SK-N-SH treated with all-trans-retinoic acid at 6 μM for 48 hours (cell line): ENCODE measurements at regions not wholly inside any gene's neighbourhood (a gene's known extent, or its start where the extent isn't known, plus 50 kb on each side); places are given as distances from the start of the nearest gene placed in this dataset.

Experiments
- ARNTL ChIP-seq: fragments of 450-650 bp; formaldehyde crosslinking; IDR thresholded peaks from 2 replicates; pipeline ENCODE4 v1.5.0; 2020; ENCODE audit warnings: low read depth, mild to moderate bottlenecking, moderate library complexity, borderline replicate concordance
- CREB5 ChIP-seq: fragments of 250-450 bp; sonication (Bioruptor Pico); IDR thresholded peaks from 2 replicates; pipeline ENCODE4 v1.5.1; 2020; ENCODE audit warnings: low read depth, mild to moderate bottlenecking, moderate library complexity
- CSDC2 ChIP-seq: fragments of 250-450 bp; sonication (Bioruptor Pico); IDR thresholded peaks from 2 replicates; pipeline ENCODE4 v1.5.0; 2020; ENCODE audit warnings: mild to moderate bottlenecking, moderate library complexity
- GLIS3 ChIP-seq: fragments of 250-450 bp; sonication (Bioruptor Pico); IDR thresholded peaks from 2 replicates; pipeline ENCODE4 v1.5.0; 2020; ENCODE audit warnings: mild to moderate bottlenecking, moderate library complexity
- PATZ1 ChIP-seq: fragments of 250-450 bp; sonication (Bioruptor Pico); IDR thresholded peaks from 2 replicates; pipeline ENCODE4 v1.8.0; 2020; ENCODE audit warnings: mild to moderate bottlenecking, moderate library complexity, borderline replicate concordance
- RARB ChIP-seq: fragments of 250-450 bp; sonication (Bioruptor Pico); IDR thresholded peaks from 2 replicates; pipeline ENCODE4 v1.8.0; 2021; ENCODE audit warnings: mild to moderate bottlenecking, moderate library complexity
- TCF4 ChIP-seq: fragments of 250-450 bp; sonication (Bioruptor Pico); IDR thresholded peaks from 2 replicates; pipeline ENCODE4 v1.8.0; 2021; ENCODE audit warnings: mild to moderate bottlenecking, moderate library complexity, borderline replicate concordance
- TOX ChIP-seq: fragments of 250-450 bp; sonication (Bioruptor Pico); IDR thresholded peaks from 2 replicates; pipeline ENCODE4 v1.8.0; 2021; ENCODE audit warnings: mild to moderate bottlenecking, moderate library complexity, borderline replicate concordance
- TSHZ2 ChIP-seq: fragments of 250-450 bp; sonication (Bioruptor Pico); IDR thresholded peaks from 2 replicates; pipeline ENCODE4 v1.5.0; 2020; ENCODE audit warnings: mild to moderate bottlenecking, moderate library complexity
- ZFP3 ChIP-seq: fragments of 250-450 bp; sonication (Bioruptor Pico); IDR thresholded peaks from 2 replicates; pipeline ENCODE4 v1.5.0; 2020; ENCODE audit warnings: mild to moderate bottlenecking, moderate library complexity
- ZFP30 ChIP-seq: fragments of 450-650 bp; formaldehyde crosslinking; IDR thresholded peaks from 2 replicates; pipeline ENCODE4 v1.5.0; 2022; ENCODE audit warnings: mild to moderate bottlenecking, moderate library complexity
- ZNF8 ChIP-seq: fragments of 450-650 bp; formaldehyde crosslinking; IDR thresholded peaks from 2 replicates; pipeline ENCODE4 v1.5.0; 2020; ENCODE audit warnings: mild to moderate bottlenecking, moderate library complexity

DNA sequence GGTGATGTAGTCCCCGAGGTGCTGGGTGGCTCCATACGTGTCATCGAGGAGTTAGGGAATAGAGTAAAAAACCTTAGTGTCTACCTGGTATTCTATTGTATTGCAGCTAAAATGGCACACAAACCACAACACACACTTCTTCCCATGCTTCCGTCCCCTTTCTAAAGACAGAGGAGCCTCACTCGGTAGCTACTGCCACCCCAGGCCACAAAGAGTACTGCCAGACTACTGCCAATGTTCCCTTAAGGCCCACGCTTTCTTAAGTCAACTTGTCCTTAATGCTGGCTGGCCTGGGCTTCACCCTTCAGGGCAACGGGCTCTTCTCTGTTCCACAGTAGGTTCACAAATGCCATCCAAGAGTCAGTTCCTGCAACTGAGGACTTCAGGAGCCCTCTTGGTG, 673.0 kb downstream of the ELAVL2 start:
- TF ChIP-seq RARB (CRISPR knock-in tag) (no peak), TSHZ2 (CRISPR knock-in tag) (no peak), GLIS3 (CRISPR knock-in tag) (no peak), ZFP3 (CRISPR knock-in tag) (no peak), CREB5 (CRISPR knock-in tag) (no peak), PATZ1 (CRISPR knock-in tag) (no peak), ZNF8 (CRISPR knock-in tag) (no peak), TOX (no peak), TCF4 (CRISPR knock-in tag) (no peak), CSDC2 (CRISPR knock-in tag) (no peak), ZFP30 (CRISPR knock-in tag) (no peak), ARNTL (no peak)
